Muscle layer of colon (tissue), 2 donors: ENCODE measurements at regions not wholly inside any gene's neighbourhood (a gene's known extent, or its start where the extent isn't known, plus 50 kb on each side); places are given as distances from the start of the nearest gene placed in this dataset.

Experiments used
- H3K27ac ChIP-seq: one replicate; pipeline ENCODE4 v1.7.0; 2013; ENCODE audit warnings: low read depth, mild to moderate bottlenecking, low read length, moderate library complexity
- H3K27me3 ChIP-seq, 2 donors: one replicate each; pipeline ENCODE4 v1.7.0; 2013; ENCODE audit warnings: low read length in 2 of 2, mild to moderate bottlenecking in 2 of 2; ENCODE audit not compliant: insufficient read depth in 2 of 2, control insufficient read depth in 1 of 2
- H3K36me3 ChIP-seq: one replicate; pipeline ENCODE4 v1.7.0; 2013; ENCODE audit warnings: mild to moderate bottlenecking, low read length; ENCODE audit not compliant: insufficient read depth
- H3K4me1 ChIP-seq: one replicate; pipeline ENCODE4 v1.7.0; 2013; ENCODE audit warnings: mild to moderate bottlenecking, low read length; ENCODE audit not compliant: insufficient read depth
- H3K4me3 ChIP-seq, 2 donors: one replicate each; pipeline ENCODE4 v1.7.0; 2013; ENCODE audit warnings: low read length in 2 of 2, low read depth in 1 of 2, mild to moderate bottlenecking in 1 of 2, moderate library complexity in 1 of 2
- H3K9ac ChIP-seq: one replicate; pipeline ENCODE4 v1.7.0; 2013; ENCODE audit warnings: low read length
- H3K9me3 ChIP-seq: one replicate; pipeline ENCODE4 v1.7.0; 2013; ENCODE audit warnings: mild to moderate bottlenecking, low read length
- donor health status: abdominal sarcoma.
- donor health status: Adenocarcinoma of cecum.

DNA sequence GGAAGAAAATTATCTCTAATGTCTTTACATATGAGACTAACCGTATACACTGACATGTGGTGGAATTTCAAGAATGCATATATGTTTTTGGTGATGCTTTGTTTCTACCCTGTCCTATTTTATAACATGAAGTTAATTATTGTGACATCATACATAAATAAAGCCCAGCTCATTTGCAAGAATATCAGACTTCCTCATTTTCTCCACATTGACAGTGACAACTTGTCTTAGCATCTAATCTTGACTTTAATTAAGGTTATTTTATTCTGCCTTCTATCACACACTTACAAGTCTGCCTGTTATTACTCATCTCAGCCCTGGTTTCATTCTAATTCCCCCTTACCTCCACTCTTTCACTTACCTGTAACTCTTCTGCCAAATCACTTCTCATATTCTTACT, 140.6 kb upstream of the STARD13 start:
- H3K9ac ChIP-seq: no peak overlapping the region
- H3K9me3 ChIP-seq: no peaks in the 10 kb centered on the region
- H3K4me1 ChIP-seq: no peaks in the 10 kb centered on the region
- no peaks in the 10 kb centered on the region for H3K36me3 ChIP-seq
- no peak overlapping the region for H3K4me3 ChIP-seq
- no peak overlapping the region for H3K27ac ChIP-seq
- no peaks in the 10 kb centered on the region for H3K27me3 ChIP-seq

DNA sequence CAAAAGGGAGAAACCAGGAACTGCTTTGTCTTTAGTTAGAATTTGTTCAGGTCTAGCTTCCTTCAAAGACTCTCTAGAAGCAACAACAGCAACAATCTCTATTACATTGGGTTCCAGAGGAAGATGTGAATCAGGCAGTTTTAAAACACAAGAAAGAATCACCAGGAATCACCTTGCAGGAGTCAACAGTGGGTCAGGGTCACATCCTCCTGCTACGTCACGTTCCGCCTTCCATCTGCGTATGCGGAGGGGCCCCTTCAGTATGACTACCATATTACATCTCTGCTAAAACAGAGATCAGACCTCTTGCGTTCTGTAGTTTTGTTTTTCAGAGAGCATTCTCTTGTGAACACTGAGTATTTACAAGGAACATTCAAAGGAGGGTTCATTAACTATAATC, 147.8 kb upstream of the STARD13 start:
- Histone ChIP-seq H3K36me3 (no peaks in the 10 kb centered on the region), H3K27ac (no peak overlapping the region), H3K27me3 (no peaks in the 10 kb centered on the region), H3K9me3 (no peaks in the 10 kb centered on the region), H3K4me3 (no peak overlapping the region), H3K4me1 (no peaks in the 10 kb centered on the region), H3K9ac (no peak overlapping the region)

DNA sequence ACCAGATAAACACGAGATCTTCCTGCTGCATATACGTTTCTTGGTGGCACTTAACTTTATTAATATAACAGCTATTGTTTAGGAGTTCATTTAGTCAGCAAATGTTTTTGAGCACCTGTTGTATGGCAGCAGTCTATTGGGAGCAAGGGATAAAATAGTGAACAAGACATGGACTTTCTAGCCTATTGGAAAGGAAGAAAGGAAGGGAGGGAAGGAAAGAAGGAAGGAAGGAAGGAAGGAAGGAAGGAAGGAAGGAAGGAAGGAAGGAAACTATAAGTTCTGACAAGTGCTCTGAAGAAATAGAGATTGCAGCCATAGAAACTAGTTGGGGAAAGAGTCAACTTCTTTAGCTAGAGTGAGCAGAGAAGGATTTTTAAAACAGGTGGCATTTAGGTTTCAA, 149.1 kb upstream of the STARD13 start:
- Histone ChIP-seq H3K36me3 (no peaks in the 10 kb centered on the region), H3K9ac (no peak overlapping the region), H3K4me1 (no peaks in the 10 kb centered on the region), H3K27ac (no peak overlapping the region), H3K4me3 (no peak overlapping the region), H3K27me3 (no peaks in the 10 kb centered on the region), H3K9me3 (no peaks in the 10 kb centered on the region)

DNA sequence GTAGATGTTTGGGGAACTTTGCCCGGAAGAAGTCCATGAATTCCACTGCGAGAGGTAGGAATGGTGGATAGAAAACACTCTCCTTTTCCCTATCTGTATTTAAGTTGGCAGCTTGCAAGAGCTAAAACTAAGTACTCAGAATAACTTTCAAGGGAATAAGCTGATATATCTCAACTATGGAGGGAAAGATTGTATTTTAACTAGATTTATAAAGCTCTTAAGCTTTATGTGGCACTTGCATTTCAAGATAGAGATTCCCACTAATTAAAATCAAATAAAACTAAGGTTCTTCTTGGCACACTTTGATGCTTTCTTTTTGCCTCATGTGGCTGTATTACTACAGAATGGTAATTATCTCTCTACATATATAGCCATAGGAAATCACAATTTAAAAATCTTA, 149.7 kb upstream of the STARD13 start:
- H3K27me3 ChIP-seq: no peaks in the 10 kb centered on the region
- no peaks in the 10 kb centered on the region for H3K36me3 ChIP-seq
- no peaks in the 10 kb centered on the region for H3K4me1 ChIP-seq
- H3K9me3 ChIP-seq: no peaks in the 10 kb centered on the region
- no peak overlapping the region for H3K4me3 ChIP-seq
- H3K27ac ChIP-seq: no peak overlapping the region
- no peak overlapping the region for H3K9ac ChIP-seq

- Histone ChIP-seq H3K36me3 (no peaks in the 10 kb centered on the region), H3K9ac (no peak overlapping the region), H3K4me3 (no peak overlapping the region), H3K4me1 (no peaks in the 10 kb centered on the region), H3K27me3 (no peaks in the 10 kb centered on the region), H3K27ac (no peak overlapping the region), H3K9me3 (no peaks in the 10 kb centered on the region)
Observed at GRCh38 chr13:33438918-33439317, 153.4 kb upstream of the STARD13 start.

DNA sequence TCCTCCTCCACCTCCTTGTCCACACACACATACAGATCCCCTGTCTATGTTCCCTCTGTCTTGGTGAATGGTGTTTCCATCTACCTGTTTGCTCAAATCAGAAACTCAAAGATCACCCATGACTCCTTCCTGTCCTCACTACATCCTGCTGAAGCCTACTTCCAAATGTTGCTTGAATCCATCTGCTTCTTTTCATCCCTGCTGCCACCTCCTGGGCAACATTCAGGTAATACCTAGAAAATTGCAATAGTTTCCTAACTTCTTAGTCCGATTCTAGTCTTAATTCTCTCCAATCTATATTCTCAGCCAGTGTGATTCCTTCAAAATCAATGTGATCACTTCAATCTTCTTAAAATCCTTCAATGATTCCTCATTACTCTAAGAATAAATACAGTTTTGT, 155.5 kb upstream of the STARD13 start:
- Histone ChIP-seq H3K9me3 (no peaks in the 10 kb centered on the region), H3K36me3 (no peaks in the 10 kb centered on the region), H3K9ac (no peak overlapping the region), H3K4me3 (no peak overlapping the region), H3K27ac (no peak overlapping the region), H3K4me1 (peaks cover 10% of the 10 kb centered on the region), H3K27me3 (no peaks in the 10 kb centered on the region)

- H3K27me3 ChIP-seq: no peaks in the 10 kb centered on the region
- no peak overlapping the region for H3K27ac ChIP-seq
- H3K9me3 ChIP-seq: no peaks in the 10 kb centered on the region
- no peak overlapping the region for H3K9ac ChIP-seq
- no peaks in the 10 kb centered on the region for H3K36me3 ChIP-seq
- no peak overlapping the region for H3K4me3 ChIP-seq
- H3K4me1 ChIP-seq: peaks cover 23% of the 10 kb centered on the region
Observed at GRCh38 chr13:33445024-33445423, 159.5 kb upstream of the STARD13 start.

DNA sequence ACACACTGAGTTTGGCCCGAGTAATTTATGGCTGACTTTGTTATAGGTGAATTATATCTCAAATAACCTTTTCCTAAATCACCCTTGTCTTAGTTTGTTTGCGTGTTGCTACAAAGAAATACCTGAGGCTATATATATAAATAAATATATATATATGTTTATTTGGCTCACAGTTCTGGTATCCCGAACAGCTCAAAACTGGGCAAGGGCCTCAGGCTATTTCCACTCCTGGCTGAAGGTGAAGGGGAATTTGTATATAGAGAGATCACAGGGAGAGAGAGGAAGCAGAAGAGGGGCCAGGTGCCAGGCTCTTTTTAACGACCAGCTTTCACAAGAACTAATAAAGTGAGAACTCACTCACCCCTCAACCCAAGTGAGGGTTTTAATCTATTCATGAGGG, 159.9 kb upstream of the STARD13 start:
- H3K9ac ChIP-seq: no peak overlapping the region
- no peaks in the 10 kb centered on the region for H3K9me3 ChIP-seq
- H3K4me3 ChIP-seq: no peak overlapping the region
- H3K4me1 ChIP-seq: peaks cover 23% of the 10 kb centered on the region
- H3K27ac ChIP-seq: no peak overlapping the region
- no peaks in the 10 kb centered on the region for H3K27me3 ChIP-seq
- H3K36me3 ChIP-seq: no peaks in the 10 kb centered on the region

DNA sequence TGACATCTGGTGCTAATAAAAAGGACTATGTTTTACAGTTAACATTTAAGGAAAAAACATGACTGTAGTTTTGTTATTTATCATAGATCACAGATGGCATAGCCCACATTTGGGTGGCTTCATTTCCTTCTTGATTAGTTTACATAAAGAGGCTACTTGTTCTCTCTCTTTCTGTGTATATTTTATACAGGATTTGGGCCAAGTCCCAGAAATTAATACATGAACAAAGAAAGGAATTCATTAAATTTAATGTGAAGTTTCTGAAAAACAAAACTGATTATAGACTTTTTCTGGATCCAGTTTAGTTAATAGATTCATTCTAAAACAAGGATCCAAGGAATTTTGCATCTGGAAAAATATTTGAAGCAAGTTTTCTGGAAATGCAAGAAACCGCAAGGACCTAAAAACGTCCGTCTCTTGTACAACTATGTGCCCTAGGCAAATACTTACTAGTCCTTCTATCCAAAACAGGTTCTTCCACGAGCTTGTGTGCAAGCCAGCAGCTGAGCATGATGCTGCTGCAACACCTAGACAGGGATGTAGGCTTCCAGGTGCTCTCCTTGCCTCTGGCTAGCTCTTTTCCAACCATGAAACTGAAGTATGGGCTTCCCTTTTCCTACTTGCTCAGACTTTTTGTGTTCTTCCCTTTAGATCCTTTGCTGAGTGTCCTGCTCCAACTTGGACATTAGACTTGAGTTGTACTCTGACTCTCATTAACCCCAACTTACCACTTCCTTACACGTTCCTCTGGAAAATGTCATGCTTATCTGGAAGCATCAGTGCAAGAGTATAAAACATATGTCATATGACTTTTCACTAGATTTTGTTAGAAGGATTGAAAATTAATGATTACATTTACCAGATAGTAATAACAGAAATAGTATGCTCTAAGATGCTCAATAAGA, 161.5 kb upstream of the STARD13 start:
- no peak overlapping the region for H3K9ac ChIP-seq
- H3K9me3 ChIP-seq: no peaks in the 10 kb centered on the region
- no peaks in the 10 kb centered on the region for H3K36me3 ChIP-seq
- no peak overlapping the region for H3K4me3 ChIP-seq
- no peak overlapping the region for H3K27ac ChIP-seq
- peaks cover 35% of the 10 kb centered on the region for H3K4me1 ChIP-seq
- H3K27me3 ChIP-seq: no peaks in the 10 kb centered on the region

DNA sequence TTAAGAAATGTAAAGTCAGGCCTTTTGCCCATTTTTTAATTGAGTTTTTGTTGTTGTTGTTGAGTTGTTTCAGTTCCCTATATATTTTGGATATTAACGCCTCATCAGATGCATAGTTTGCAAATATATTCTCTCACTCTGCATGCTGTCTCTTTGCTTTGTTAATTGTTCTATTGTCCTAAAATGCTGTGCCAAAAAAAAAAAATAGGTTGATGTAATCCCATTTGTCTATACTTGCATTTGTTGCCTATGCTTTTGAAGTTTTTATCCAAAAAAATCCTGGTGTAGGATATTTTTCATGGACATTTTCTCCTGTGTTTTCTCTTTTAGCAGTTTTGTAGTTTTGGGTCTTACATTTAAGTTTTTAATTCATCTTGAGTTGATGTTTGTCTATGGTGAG, 163.3 kb upstream of the STARD13 start:
- Histone ChIP-seq H3K27ac (no peak overlapping the region), H3K4me3 (no peak overlapping the region), H3K9ac (no peak overlapping the region)

DNA sequence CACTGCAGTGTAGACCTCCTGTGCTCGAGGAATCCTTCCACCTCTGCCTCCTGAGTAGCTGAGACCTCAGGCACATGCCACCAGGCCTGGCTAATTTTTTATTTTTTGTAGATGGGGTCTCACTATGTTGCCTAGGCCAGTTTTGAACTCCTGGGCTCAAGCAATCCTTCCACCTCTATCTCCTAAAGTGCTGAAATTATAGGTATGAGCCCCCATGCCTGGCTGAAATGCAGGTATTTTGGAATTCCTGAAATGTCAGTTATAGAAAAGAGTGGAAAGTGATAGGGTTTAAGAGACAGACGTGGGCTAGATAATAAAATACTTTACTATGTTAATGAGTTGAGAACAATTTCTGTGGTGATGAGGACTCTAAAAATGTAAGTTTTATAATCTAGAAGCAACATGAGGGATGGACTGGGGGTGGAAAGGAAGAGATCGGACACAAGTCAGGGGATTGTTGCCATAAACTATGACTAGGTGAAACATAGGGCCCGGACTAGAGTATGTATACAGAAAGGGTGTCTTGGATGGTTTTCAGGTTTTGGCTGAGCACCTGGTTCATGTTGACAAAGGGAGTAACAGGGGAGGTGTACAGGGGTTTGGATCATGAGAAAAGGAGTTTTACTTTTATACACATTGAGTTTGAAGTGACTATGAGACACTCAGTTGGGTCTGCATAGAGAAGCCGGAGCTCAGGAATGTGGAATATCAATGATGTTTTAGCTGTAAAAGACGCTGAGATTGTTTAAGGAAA, 165.6 kb upstream of the STARD13 start:
- Histone ChIP-seq H3K4me3 (no peak overlapping the region), H3K36me3 (no peaks in the 10 kb centered on the region), H3K9ac (no peak overlapping the region), H3K27me3 (no peaks in the 10 kb centered on the region), H3K27ac (no peak overlapping the region), H3K9me3 (no peaks in the 10 kb centered on the region), H3K4me1 (peaks cover 57% of the 10 kb centered on the region)

More for the DNA sequence above, 163.3 kb upstream of the STARD13 start:
- Histone ChIP-seq H3K27me3 (no peaks in the 10 kb centered on the region), H3K9me3 (no peaks in the 10 kb centered on the region), H3K4me1 (peaks cover 52% of the 10 kb centered on the region), H3K36me3 (no peaks in the 10 kb centered on the region)
